Neural crest cell (in vitro differentiated cells): ENCODE measurements at regions not wholly inside any gene's neighbourhood (a gene's known extent, or its start where the extent isn't known, plus 50 kb on each side); places are given as distances from the start of the nearest gene placed in this dataset.
A peak's percentile ranks its signal among the peaks of the same experiment; 100 is the strongest.

ENCODE experiments used
- DNase-seq: peaks from one replicate; pipeline ENCODE4 v3.0.0; 2021; ENCODE audit warnings: low read depth, mixed read lengths, low spot score
- H3K27ac Mint-ChIP-seq: one replicate; pipeline ENCODE4 v1.8.0; 2021; ENCODE audit warnings: mild to moderate bottlenecking, mixed read lengths; ENCODE audit not compliant: unreplicated experiment
- H3K27me3 Mint-ChIP-seq: 2 replicates; pipeline ENCODE4 v1.8.0; 2021; ENCODE audit warnings: low read depth, mild to moderate bottlenecking, mixed read lengths
- H3K36me3 Mint-ChIP-seq: 2 replicates; pipeline ENCODE4 v1.8.0; 2021; ENCODE audit warnings: low read depth, mild to moderate bottlenecking, mixed read lengths
- H3K4me1 Mint-ChIP-seq: 2 replicates; pipeline ENCODE4 v1.8.0; 2021; ENCODE audit warnings: mixed read lengths
- H3K4me3 Mint-ChIP-seq: one replicate; pipeline ENCODE4 v1.8.0; 2021; ENCODE audit warnings: mild to moderate bottlenecking, mixed read lengths
- H3K9me3 Mint-ChIP-seq: 2 replicates; pipeline ENCODE4 v1.8.0; 2021; ENCODE audit warnings: mixed read lengths
- CTCF ChIP-seq: fragments of 200-600 bp; sonication (generic); conservative IDR thresholded peaks from 2 replicates; pipeline ENCODE4 v1.5.0; 2021; ENCODE audit warnings: antibody characterized with exemption, mild to moderate bottlenecking

- Mint-ChIP-seq H3K27ac (no peak overlapping the region), H3K4me3 (no peak overlapping the region), H3K4me1 (no peaks in the 10 kb centered on the region), H3K9me3 (peaks cover 13% of the 10 kb centered on the region), H3K27me3 (no peaks in the 10 kb centered on the region), H3K36me3 (peaks cover 3% of the 10 kb centered on the region)
- no peak for DNase-seq
- no peak for TF ChIP-seq CTCF
Observed at GRCh38 chr2:147342329-147342728, 502.5 kb upstream of the ACVR2A start.

GRCh38 chr2:147331790-147332419, 512.9 kb upstream of the ACVR2A start:
- TF ChIP-seq CTCF, result peak; percentile 67
- Mint-ChIP-seq H3K27ac (no peak overlapping the region), H3K9me3 (no peaks in the 10 kb centered on the region), H3K4me1 (no peaks in the 10 kb centered on the region), H3K27me3 (no peaks in the 10 kb centered on the region), H3K36me3 (no peaks in the 10 kb centered on the region), H3K4me3 (no peak overlapping the region)
- no peak for DNase-seq

GRCh38 chr2:147330925-147331324, 513.9 kb upstream of the ACVR2A start:
- DNase-seq, result no peak
- no peaks in the 10 kb centered on the region for H3K27me3 Mint-ChIP-seq
- no peak overlapping the region for H3K27ac Mint-ChIP-seq
- H3K9me3 Mint-ChIP-seq, result no peaks in the 10 kb centered on the region
- TF ChIP-seq CTCF, result no peak
- H3K36me3 Mint-ChIP-seq, result no peaks in the 10 kb centered on the region
- H3K4me3 Mint-ChIP-seq, result no peak overlapping the region
- H3K4me1 Mint-ChIP-seq, result no peaks in the 10 kb centered on the region

- H3K36me3 Mint-ChIP-seq, result no peaks in the 10 kb centered on the region
- no peak overlapping the region for H3K27ac Mint-ChIP-seq
- H3K4me3 Mint-ChIP-seq, result no peak overlapping the region
- H3K27me3 Mint-ChIP-seq, result no peaks in the 10 kb centered on the region
- no peak for TF ChIP-seq CTCF
- H3K9me3 Mint-ChIP-seq, result peaks cover 2% of the 10 kb centered on the region
- no peak for DNase-seq
- no peaks in the 10 kb centered on the region for H3K4me1 Mint-ChIP-seq
Observed at GRCh38 chr2:147327613-147328012, 517.2 kb upstream of the ACVR2A start.

GRCh38 chr2:147325990-147326389, 518.8 kb upstream of the ACVR2A start:
- Mint-ChIP-seq H3K4me1 (no peaks in the 10 kb centered on the region), H3K4me3 (no peak overlapping the region), H3K27me3 (no peaks in the 10 kb centered on the region), H3K27ac (no peak overlapping the region), H3K9me3 (peaks cover 8% of the 10 kb centered on the region), H3K36me3 (peaks cover 4% of the 10 kb centered on the region)
- DNase-seq, result no peak
- no peak for TF ChIP-seq CTCF
